Activated T-cell treated with anti-CD3 and anti-CD28 coated beads, Interleukin-2, amount 50 U/mL, for 48 hours (primary cell): ENCODE measurements at regions not wholly inside any gene's neighbourhood (a gene's known extent, or its start where the extent isn't known, plus 50 kb on each side); places are given as distances from the start of the nearest gene placed in this dataset.

Experiments
- DNase-seq, 2 experiments: peaks; one replicate each; pipeline ENCODE4 v3.0.0-alpha.2; 2020

DNA sequence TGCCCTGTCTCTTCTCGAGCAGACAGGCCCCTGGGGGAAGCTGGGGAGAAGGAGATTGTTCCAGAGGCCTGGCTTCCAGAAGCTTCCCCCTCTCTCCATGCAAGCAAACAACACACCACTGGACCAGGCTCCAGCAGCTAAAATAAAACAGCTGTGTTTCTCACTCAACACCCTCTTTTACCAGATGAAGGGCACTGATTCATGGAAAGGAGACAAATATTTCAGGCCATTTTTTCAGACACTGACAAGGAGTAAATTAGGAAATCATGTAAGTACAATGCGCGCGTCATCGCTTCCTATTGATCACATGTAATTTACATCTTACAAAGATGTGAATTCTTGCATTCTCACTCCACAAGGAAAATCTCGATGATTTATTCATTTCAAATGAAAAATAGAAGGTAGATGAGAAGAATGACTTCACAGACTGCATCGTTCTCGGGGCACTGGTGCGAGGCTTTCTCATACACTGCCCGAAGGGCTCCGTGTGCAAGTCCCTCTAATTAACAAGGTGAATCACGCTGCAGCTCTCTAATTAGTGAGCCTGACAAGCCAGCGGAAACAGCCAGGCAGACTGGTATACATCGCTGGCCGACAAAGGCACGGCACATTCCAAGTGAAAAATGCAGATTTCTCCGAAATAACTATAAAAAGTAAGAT lies 153.6 kb downstream of the KCTD15 start:
- DNase-seq: no peak

DNA sequence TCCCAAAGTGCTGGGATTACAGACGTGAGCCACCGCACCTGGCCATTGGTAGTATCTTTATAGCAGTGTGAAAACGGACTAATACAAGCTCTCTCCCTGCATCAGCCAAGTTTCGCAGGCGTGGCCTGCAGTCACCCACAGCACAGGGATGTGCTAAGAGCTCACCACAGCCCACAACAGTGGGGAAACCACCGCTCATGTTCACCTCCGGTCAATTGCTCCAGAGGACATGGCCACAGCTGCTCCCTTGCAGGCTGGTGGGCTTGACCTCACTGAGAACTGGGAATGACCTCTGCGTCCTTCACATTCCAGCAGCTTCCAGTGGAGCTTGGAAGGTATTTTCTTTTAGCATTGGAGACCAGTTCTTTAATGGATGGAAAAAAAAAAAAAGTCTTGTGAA lies 156.4 kb downstream of the KCTD15 start:
- DNase-seq: no peak

DNA sequence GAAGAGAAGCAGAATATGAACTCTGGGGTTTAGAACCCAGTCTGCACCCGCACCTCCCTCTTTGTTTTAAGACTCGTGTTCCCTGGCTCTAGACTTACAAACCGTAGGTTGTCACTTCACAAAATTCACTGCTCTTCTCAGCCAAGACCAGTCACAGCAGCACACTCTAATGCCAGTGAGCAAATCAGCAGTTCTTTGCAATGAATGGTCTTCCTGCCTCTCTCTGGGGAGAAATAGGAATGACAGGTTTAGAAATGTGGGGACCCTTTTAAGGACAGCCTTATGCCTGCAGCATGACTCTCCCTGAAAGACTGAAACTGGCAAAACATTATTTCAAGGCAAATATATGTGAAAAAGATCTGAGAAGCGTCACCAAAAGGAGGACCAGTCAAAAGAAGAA lies 156.9 kb downstream of the KCTD15 start:
- DNase-seq: no peak

DNA sequence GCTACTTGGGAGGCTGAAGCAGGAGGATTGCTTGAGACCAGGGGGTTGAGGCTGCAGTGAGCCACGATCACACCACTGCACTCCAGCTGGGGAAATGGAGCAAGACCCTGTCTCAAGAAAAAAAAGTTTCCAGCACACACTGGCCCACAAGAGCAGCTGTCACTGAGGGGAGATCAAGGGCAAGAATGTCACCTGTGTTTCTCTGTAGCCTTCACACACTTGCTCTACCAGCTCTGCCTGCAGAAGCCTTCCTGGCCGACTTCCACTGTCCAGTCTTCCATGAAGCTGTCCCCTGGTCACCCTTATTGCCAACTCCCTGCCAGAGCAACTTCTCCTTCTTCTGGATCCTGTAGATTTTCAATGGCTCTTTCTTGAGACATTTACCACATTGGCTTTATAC lies 158.0 kb downstream of the KCTD15 start:
- no peak for DNase-seq

DNA sequence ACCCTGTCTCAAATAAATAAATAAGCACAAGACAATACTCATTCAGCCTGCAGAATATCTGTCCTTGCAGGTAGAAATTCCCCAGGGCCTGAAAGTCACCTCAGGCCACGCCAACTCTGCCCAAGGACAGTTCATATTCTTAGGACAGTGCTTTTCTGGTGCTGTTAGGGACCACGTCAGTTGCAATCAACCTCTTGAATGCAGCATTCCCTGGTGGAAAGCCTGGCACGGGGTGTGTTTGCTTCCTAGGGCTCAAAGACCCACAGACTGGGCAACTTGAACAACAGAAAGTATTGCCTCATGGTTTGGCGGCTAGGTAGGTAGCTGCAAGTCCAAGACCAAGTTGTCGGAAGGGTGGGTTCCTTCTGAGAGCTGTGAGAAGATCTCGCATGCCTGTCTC lies 160.3 kb downstream of the KCTD15 start:
- DNase-seq: no peak

DNA sequence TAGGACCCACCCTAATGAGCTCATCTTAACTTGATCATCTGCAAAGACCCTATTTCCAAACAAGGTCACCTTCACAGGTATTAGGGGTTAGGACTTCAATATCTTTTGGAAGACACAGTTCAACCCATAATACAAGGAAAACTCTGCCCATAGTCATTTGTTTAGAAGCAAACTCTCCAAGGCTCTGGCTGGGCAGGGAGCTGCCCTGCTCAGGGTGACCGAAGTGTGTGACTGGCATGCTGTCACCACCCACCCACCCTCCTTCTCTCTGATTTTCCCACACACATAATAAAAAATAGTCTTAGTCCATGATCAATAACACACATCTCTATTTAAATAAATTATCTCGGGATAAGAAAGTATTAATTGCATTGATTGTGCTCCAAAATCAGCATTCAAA lies 161.1 kb downstream of the KCTD15 start:
- no peak for DNase-seq

DNA sequence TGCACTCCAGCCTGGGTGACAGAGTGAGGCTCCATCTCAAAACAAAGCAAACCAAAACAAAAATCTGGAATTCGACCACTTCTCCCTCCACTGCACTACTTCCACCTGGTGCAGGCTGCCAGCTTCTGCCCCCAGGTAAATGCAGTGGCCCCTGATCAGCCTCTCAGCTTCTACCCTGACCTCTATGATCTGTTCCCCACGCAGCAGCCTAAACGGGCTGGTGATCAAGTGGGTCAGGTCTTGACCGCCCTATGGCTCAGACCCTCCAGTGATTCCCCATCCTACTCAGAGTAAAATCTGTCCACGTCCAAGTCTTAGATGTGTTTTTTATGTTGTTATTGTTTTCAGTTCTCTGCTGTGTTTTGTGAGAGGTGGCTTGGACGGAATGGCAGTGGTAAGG lies 163.9 kb downstream of the KCTD15 start:
- no peak for DNase-seq

DNA sequence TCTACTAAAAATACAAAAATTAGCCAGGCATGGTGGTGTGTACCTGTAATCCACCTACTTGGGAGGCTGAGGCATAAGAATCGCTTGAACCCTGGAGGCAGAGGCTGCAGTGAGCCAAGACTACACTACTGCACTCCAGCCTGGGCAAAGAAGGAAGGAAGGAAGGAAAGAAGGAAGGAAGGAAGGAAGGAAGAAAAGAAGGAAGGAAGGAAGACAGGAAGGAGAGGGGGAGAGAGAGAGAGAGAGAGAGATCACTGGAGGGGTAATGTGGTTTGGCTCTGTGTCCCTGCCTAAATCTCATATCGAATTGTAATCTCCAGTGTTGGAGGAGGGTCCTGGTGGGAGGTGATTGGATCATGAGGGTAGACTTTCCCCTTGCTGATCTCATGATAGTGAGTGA lies 165.5 kb downstream of the KCTD15 start:
- no peak for DNase-seq

DNA sequence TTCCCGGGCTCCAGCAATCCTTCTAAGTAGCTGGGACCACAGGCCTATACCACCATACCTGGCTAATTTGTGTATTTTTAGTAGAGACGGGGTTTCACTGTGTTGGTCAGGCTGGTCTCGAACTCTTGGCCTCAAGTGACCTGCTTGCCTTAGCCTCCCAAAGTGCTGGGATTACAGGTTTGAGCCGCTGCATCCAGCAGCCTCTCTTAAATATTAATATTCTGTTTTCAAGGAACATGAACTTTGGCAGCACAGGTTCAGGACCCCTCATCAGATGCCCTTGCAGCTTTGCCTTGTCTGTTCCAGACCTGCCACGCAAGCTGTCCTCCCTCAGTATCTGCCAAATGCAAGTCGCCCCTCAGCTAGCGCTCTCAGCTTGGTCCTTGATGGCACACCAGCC lies 166.8 kb downstream of the KCTD15 start:
- no peak for DNase-seq

DNA sequence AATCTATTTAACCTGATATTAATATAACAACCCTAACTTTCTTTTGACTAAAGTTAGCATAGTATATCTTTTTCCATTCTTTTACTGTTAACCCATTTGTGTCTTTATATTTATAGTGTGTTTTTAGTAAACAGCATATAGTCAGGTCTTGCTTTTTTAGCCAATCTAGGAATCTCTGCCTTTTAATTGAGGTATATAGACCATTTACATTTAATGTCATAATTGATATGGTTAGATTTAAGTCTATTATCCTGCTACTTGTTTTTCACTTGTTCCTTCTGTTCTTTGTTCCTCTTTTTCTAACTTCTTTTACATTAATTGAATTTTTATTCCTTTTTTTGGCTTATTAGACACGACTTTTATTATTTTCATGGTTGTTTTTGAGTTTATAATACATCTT lies 174.4 kb downstream of the KCTD15 start:
- DNase-seq: no peak

DNA sequence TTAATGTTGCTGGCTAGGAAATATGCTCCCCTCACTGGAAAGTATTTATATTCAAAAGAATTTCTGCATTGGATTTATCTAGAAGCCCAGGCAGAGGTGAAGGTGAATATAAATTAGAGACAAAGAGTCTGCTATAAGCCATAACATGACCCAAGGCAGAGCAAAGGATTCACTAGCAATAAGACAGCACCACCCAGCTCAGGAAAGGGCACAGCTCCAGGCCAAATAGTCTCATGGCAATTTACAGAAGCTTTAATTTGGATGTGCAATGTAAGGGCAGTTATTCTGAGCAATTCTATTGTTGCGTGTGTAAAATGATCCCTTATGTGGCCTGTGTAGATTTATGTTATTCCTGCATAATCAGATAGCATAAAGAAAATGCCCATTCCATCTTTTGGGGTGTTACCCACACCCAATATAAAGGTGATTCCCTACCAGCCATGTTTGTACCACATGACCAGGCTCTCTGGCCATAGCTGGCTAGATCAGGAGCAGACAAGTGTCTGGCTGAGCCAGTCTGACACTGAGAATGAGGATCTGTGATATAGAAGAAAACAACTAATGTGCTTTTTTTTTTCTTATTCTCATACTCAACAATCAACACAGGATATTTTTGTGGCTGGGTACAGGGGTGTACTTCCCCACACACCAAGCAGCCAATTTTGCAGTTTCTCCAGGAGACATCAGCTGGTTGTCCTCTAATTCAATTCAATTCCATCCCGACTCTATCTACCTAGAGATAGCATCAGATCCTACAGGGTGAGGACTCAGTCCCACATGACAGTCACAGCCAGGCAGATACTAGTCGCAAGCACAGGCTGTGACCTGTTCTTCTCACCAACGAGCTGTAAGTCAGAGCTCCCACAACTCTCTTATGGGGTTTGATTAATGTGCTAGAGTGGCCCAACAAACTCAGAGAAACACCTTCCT lies 181.4 kb downstream of the KCTD15 start:
- DNase-seq: no peak

DNA sequence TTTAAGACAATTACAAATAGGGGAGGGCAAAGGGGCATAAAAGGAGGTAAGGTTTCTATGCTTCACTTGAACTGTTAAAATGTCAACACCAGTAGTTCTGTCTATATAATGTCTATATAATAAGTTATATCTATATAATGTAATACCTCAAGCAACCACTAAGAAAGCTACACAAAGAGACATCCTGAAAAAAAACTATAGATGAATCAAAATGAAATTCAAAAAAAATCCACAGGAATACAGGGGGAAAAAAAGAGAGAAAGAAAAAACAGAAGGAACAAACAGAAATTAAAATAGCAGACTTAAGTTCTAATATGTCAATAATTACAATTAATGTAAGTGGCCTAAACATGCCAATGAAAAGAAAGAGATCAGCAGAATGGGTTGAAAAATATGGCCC lies 186.0 kb downstream of the KCTD15 start:
- DNase-seq: no peak

DNA sequence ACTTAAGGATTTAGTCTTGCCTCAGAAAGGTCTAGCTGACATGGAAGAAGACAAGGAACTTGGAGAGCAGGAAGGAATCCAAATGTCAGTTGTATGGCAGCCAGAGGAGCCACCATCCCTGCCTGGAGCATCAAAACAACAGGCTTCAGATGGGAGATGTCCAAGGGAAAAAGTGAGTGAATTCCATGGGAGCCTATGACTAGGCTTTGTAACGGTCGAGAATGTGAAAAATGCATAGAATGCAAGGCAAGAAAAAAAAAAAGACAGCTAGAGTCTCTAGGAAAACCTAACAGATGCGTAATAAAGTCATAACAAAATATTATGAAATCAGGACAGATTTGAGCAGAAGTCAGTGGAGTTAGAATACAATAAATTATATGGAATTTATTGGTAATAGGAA lies 183.7 kb upstream of the LSM14A start:
- DNase-seq: no peak

DNA sequence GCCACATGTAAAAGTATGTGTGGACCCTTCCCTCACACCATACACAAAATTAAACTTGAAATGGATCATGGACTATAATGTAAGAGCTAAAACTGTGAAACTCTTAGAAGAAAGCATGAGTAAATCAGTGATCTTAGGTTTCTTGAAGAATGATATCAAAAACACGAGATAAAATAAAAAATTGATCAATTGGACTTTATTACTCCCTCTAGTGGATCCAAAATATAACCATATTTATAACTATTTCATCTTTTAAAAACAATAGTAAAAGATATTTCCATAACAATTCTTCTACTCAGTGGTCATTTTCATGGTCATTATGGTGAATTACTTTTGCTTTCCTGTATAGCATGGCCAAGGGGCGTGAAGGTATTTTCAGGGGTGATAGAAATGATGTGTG lies 174.6 kb upstream of the LSM14A start:
- no peak for DNase-seq

DNA sequence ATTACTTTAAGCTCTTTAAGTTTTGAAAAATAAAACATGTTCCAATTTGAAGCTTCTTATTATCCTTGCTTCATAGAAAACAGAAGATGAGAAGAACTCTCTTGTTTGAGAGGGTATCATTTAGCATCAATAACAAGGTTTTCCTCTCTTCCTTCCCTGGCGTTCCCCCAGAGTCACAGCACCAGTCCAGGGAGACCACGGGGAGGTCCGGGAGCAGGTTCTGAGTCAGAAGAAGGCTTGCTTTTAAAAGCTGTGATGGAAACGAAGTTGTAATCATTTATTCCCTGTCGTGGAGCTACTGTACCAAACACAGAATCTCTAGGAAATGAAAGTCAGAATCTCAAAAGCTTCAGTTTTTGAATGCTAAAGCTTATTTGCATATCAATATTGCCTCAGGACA lies 174.0 kb upstream of the LSM14A start:
- no peak for DNase-seq

DNA sequence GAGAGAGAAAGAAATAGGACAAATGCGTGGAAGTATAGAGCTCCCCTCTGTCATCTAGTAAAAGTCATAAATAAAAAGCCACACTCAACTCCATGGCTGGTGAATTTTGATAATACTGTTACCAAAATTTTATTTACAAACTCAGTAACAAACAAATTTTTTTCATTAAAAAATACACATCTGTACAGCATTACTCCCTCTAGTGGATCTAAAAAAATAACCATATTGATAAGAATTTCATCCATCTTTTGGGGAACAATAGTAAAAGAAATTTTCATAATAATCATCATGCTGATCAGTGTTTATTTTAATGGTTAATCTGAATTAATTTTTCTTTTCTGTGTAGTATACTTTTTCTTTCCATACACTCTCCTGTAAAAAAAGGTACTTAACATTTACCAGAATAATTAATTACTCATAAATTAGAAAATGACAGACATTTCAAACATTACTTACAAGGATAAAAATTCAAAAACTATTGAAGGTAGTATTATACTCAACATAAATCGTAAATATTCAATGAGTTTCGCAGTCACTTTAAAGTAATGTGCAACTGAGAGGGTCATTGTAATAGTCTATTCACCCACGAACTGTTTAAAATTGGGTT lies 173.5 kb upstream of the LSM14A start:
- no peak for DNase-seq

DNA sequence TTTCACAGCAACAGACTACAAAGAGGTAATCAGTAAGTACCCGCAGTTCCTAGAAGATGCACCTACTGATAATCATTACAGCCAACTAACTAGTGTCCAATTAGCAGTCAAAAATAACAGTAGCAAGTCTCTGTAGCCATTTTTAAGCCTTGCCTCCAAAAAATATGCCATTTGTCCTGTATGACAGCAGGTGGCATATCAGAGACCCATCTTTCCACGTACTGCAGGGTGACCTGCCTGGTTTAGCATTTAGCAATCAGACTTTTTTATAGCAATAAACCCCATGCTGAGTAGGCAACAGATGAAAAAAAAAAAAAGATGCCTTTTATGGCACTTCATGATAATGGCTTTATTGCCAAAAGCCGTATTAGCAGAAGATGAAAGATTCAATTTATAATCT lies 155.3 kb upstream of the LSM14A start:
- DNase-seq: no peak

DNA sequence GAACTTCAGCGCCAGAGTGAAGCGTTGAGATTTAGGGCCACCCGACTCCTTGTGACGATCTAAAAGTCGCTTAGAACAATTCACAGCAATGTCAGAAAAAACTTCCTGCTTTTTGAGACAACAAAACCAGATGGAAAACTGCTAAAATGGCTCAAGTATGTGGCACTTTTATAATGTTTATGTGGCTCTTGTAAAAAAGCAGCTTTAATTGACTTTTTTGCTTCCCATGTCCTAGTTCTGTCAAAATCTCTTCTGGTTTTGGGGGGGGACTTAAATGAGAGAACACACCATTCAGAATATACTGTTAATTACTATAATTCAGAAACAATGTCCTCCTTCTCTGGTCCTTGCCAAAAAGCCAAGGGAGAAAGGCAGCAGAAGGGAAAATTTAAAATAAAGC lies 154.7 kb upstream of the LSM14A start:
- DNase-seq: no peak

DNA sequence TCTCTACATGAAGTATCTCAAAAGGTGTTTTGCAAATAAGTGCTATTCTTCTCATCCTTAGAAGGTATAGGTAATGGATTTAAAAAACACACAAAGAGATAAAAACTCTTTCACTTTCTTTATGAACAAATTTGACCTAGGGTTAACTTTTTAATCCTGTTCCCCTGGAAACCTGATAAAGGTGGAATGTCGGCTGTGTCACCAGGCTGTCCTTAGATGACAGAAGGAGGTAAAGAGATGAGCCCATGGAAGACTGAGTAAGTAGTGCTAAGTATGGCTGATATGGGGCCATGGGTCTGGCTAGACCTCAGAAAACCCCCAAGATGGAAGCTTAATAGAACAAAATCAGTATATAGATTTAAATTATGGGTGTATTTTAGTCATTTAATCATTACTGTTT lies 153.8 kb upstream of the LSM14A start:
- no peak for DNase-seq

DNA sequence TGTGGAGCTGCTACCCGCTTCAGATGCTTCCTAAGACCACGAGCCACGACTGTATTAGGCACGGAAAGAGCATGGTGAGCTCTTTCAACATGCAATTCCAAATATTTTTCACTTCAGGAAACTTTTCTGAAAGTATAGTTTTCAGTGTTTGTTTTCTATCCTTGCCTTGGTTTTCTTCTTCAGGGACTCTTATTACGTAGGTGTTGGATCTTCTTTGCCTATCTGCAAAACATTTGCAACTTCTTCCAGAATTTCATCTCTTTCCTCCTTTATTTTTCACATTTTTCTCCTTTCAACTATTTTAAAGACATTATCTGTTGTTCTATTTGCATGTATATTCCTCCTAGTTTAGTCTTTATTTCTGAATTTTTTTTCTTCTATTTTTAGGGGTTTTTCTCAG lies 148.9 kb upstream of the LSM14A start:
- DNase-seq: no peak

DNA sequence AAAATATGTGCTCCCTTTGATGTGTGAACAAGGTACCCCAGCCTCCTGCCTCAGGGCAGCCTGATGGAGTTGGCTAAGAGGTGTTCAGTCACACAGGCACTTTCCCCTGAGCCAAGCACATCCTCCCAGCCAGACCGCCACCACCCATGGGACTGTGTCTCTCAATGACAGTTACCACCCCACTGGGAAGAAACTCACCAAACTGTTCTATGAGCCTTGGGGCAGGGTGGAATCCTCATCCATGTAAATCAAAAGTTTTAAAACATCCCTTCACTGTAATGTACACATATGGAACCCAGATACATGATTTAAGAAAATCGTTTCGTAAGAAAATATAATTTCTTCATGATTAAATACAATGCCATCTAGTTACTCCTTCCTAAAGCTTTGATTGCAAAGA lies 138.4 kb upstream of the LSM14A start:
- DNase-seq: no peak

DNA sequence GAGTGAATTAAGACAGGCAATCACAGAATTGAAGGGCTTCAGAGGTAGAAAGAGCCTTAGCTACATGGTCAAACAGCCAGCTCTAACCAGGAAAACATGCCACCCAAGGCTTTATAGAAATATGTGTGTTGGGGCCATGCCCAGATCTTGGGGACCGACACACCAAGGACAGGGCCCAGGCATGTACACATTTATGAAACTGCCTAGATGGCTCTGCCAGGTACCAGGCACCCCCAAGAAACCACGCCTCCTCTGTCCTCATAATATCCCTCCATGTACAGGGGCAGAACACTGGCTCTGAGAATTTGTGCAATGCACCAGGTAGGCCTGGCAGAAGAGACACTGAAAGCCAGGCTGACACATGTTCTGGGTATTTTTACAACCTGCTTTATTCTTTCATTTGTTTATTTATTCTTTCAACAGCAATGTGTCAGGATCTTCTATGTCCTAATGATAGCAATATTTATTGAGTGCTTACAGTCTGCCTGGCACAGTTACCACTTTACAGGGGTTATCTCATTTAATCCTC lies 137.9 kb upstream of the LSM14A start:
- no peak for DNase-seq

DNA sequence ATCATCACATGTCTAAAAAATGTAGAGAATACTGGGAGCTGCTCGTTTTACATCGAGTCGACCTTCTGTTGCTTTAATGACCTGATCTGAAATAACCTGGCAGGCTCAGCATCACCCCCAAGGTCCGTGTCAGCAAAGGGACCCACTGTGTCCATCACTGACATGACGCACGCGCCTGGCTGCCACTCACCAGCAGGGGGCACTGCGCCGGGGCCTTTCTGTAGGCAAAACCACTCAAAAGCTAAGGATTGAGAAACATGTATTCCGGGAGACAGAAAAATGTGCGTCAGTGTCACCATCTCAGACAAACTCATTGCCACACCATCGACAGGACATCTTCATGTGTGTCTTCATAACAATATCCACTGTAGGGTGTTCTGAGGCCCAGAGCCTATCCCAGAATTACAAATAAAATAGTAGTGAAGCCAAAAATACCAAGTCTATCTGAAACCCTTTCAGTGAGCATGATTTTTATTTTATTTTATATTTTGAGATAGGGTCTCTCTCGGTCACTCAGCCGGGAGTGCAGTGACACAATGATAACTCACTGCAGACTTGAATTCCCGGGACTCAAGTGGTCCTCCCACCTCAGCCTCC lies 130.3 kb upstream of the LSM14A start:
- peak; percentile 86 to 89 for DNase-seq

DNA sequence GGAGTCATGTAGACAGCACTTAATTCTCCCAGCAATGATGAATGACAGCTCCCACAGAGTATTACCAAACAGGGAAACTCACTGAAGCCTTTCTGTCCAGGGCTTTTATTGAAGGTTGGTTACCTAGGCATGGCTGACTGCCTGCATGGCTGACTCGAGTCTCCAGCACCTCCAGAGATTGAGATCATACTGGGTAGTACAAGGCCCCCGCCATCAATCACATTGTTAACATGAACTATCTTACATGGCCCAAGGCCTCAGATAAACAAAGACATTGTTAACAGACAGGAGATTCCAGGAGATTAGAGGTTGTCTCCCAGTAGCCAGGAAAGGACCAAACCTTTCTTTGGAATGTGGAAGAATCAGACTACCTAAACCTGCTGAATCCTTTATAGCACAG lies 128.3 kb upstream of the LSM14A start:
- no peak for DNase-seq
